Kidney (tissue), 13 donors: ENCODE measurements at regions not wholly inside any gene's neighbourhood (a gene's known extent, or its start where the extent isn't known, plus 50 kb on each side); places are given as distances from the start of the nearest gene placed in this dataset.

Experiments
- DNase-seq, 5 donors: peaks; one replicate each; pipeline ENCODE4 v3.0.0-alpha.2; 2013 to 2020
- FAIRE-seq: peaks from 2 replicates; lab custom pipeline; 2012; peaks lifted over from hg19 to GRCh38; lab: Jason Lieb, UNC
- H3K27ac ChIP-seq, 2 donors: one replicate each; pipeline ENCODE4 v1.7.0; 2013; ENCODE audit warnings: low read depth in 2 of 2, low read length in 2 of 2, inconsistent platforms in 1 of 2
- H3K27me3 ChIP-seq: one replicate; pipeline ENCODE4 v1.7.1; 2013; ENCODE audit warnings: low read length, inconsistent platforms; ENCODE audit not compliant: control insufficient read depth, insufficient read depth
- H3K36me3 ChIP-seq, 3 donors: one replicate each; pipeline versions ENCODE4 v1.7.0 to v1.7.1; 2013; ENCODE audit warnings: low read length in 3 of 3, control low read depth in 1 of 3, inconsistent platforms in 1 of 3; ENCODE audit not compliant: insufficient read depth in 3 of 3, control insufficient read depth in 2 of 3
- H3K4me1 ChIP-seq, 3 donors: one replicate each; pipeline versions ENCODE4 v1.7.0 to v1.7.1; 2013; ENCODE audit warnings: low read length in 3 of 3, inconsistent platforms in 1 of 3, low read depth in 1 of 3; ENCODE audit not compliant: control insufficient read depth in 2 of 3, insufficient read depth in 2 of 3
- H3K4me3 ChIP-seq, 3 donors: one replicate each; pipeline versions ENCODE4 v1.7.0 to v1.8.1; 2013; ENCODE audit warnings: low read length in 3 of 3, control low read depth in 1 of 3, inconsistent platforms in 1 of 3
- H3K9ac ChIP-seq, 3 donors: one replicate each; pipeline versions ENCODE4 v1.7.0 to v1.7.1; 2013; ENCODE audit warnings: low read length in 3 of 3, control low read depth in 1 of 3, inconsistent platforms in 1 of 3
- H3K9me3 ChIP-seq, 3 donors: one replicate each; pipeline versions ENCODE4 v1.7.0 to v1.7.1; 2013; ENCODE audit warnings: low read length in 3 of 3, control low read depth in 1 of 3, inconsistent platforms in 1 of 3; ENCODE audit not compliant: control insufficient read depth in 2 of 3, insufficient read depth in 1 of 3
- CTCF ChIP-seq: IDR thresholded peaks from 3 replicates; pipeline ENCODE4 v1.5.1; 2012; ENCODE audit warnings: mild to moderate bottlenecking, moderate library complexity, borderline replicate concordance; ENCODE audit not compliant: insufficient read depth; ENCODE audit errors: extremely low read depth
- intact Hi-C: fragments of 100-400 bp; cut with DNase I; formaldehyde crosslinking; loops from one replicate; pipeline ENCODE4 v1.11.1; 2022
- donor health status: control.
- donor health status: control.
- donor health status: control.
- donor health status: control.
- donor health status: control.
- donor health status: DM: yes; HTN: yes; CAD: no.
- donor health status: Normal renal cell carcinoma (clear cell type).

GRCh38 chr3:177591379-177591778, 394.1 kb upstream of the TBL1XR1 start:
- FAIRE-seq = no peak

GRCh38 chr3:177594096-177594495, 396.8 kb upstream of the TBL1XR1 start:
- Histone ChIP-seq H3K27ac (no peak overlapping the region), H3K36me3 (no peaks in the 10 kb centered on the region), H3K4me3 (no peak overlapping the region), H3K27me3 (no peaks in the 10 kb centered on the region), H3K4me1 (peaks cover 5 to 27% (median 16%) of the 10 kb centered on the region in 3 donors), H3K9ac (no peak overlapping the region), H3K9me3 (no peaks in the 10 kb centered on the region)
- no peak for TF ChIP-seq CTCF
- DNase-seq = no peak
- FAIRE-seq = no peak
- intact Hi-C loops = no loop called here

More at GRCh38 chr3:177591379-177591778, 394.1 kb upstream of the TBL1XR1 start:
- no peaks in the 10 kb centered on the region for H3K9me3 ChIP-seq
- H3K4me1 ChIP-seq = peaks cover 0 to 6% (median 3%) of the 10 kb centered on the region in 3 donors
- DNase-seq = no peak
- H3K27me3 ChIP-seq = no peaks in the 10 kb centered on the region
- H3K36me3 ChIP-seq = no peaks in the 10 kb centered on the region
- H3K27ac ChIP-seq = no peak overlapping the region
- intact Hi-C loops = no loop called here
- no peak overlapping the region for H3K4me3 ChIP-seq
- no peak for TF ChIP-seq CTCF
- no peak overlapping the region for H3K9ac ChIP-seq

DNA sequence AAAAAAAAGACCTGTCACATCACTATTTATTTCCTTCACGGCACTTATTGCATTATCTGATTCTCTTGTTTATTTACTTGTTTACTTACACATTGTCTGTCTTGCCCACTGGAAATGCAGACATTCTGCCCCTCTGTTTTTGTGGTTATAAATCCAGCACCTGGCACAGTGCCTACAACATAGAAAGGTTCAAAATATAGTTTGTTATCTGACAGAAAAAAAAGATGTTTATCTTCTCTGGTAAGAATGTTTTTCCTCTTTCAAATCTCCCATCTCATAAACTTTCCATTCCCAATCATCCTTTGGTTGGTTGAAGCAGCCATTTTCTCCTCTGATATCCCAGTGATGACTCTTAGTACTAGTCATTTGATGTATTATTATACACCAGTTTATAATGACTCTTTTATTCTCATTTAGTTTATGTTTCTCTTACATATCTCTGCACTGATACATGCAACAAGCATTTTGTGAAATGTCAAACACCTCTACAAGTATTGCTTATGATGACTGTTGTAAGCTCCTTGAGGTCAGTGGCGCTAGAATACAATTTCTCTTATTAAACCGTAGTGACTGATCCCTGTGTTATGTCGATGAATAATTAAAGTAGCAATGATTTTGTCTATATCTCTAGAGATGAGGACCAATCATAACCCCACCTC, 398.4 kb upstream of the TBL1XR1 start:
- TF ChIP-seq CTCF = no peak
- intact Hi-C loops = no loop called here
- no peak for FAIRE-seq
- Histone ChIP-seq H3K9me3 (no peaks in the 10 kb centered on the region), H3K4me1 (peaks cover 5 to 27% (median 16%) of the 10 kb centered on the region in 3 donors), H3K4me3 (no peak overlapping the region), H3K27me3 (no peaks in the 10 kb centered on the region), H3K9ac (no peak overlapping the region), H3K36me3 (no peaks in the 10 kb centered on the region), H3K27ac (no peak overlapping the region)
- no peak for DNase-seq
